AML-193 (cell line): ENCODE measurements at regions not wholly inside any gene's neighbourhood (a gene's known extent, or its start where the extent isn't known, plus 50 kb on each side); places are given as distances from the start of the nearest gene placed in this dataset.
"Not testable (repeated sequence)": the region's sequence is repeated elsewhere in the genome, so short reads cannot be mapped to it uniquely, and the experiment has no call there.

ENCODE experiments used
- DNase-seq, 2 experiments: peaks; one replicate each; lab custom pipeline; 2025; lab: John Stamatoyannopoulos, UW

- no peak for DNase-seq
Observed at GRCh38 chr6:137545073-137545472, 50.9 kb upstream of the OLIG3 start.

- DNase-seq, result no peak
Observed at GRCh38 chr6:137547186-137547585, 53.0 kb upstream of the OLIG3 start.

GRCh38 chr6:137547601-137548000 is 53.4 kb upstream of the OLIG3 start:
- no peak for DNase-seq

- no peak for DNase-seq
Observed at GRCh38 chr6:137549106-137549505, 54.9 kb upstream of the OLIG3 start.

GRCh38 chr6:137550535-137550934 is 56.3 kb upstream of the OLIG3 start:
- no peak for DNase-seq

- no peak for DNase-seq
Observed at GRCh38 chr6:137552146-137552545, 58.0 kb upstream of the OLIG3 start.

- no peak for DNase-seq
Observed at GRCh38 chr6:137552809-137553208, 58.6 kb upstream of the OLIG3 start.

- not testable (repeated sequence) for DNase-seq
Observed at GRCh38 chr6:137559521-137560183, 65.5 kb upstream of the OLIG3 start.

- no peak for DNase-seq
Observed at GRCh38 chr6:137560184-137560563, 66.0 kb upstream of the OLIG3 start.

GRCh38 chr6:137568067-137568466 is 73.9 kb upstream of the OLIG3 start:
- DNase-seq, result no peak

GRCh38 chr6:137570393-137570792 is 76.2 kb upstream of the OLIG3 start:
- no peak for DNase-seq

- peak; percentile 27 to 28 for DNase-seq
Observed at GRCh38 chr6:137571854-137572253, 77.7 kb upstream of the OLIG3 start.

- DNase-seq, result no peak
Observed at GRCh38 chr6:137573739-137574138, 79.5 kb upstream of the OLIG3 start.

GRCh38 chr6:137579612-137580011 is 85.4 kb upstream of the OLIG3 start:
- DNase-seq, result no peak

- DNase-seq, result no peak
Observed at GRCh38 chr6:137581019-137581707, 87.0 kb upstream of the OLIG3 start.

GRCh38 chr6:137583519-137583918 is 89.3 kb upstream of the OLIG3 start:
- not testable (repeated sequence) for DNase-seq

- DNase-seq, result no peak
Observed at GRCh38 chr6:137588472-137588871, 94.3 kb upstream of the OLIG3 start.

- peak; percentile 53 to 63 for DNase-seq
Observed at GRCh38 chr6:137589067-137589848, 95.1 kb upstream of the OLIG3 start.

GRCh38 chr6:137590684-137591083 is 96.5 kb upstream of the OLIG3 start:
- no peak for DNase-seq

- DNase-seq, result no peak
Observed at GRCh38 chr6:137601471-137601870, 107.3 kb upstream of the OLIG3 start.

- DNase-seq, result no peak
Observed at GRCh38 chr6:137602313-137603197, 108.4 kb upstream of the OLIG3 start.

- DNase-seq, result no peak
Observed at GRCh38 chr6:137610702-137611101, 116.5 kb upstream of the OLIG3 start.
